K562 (cell line): ENCODE measurements at regions not wholly inside any gene's neighbourhood (a gene's known extent, or its start where the extent isn't known, plus 50 kb on each side); places are given as distances from the start of the nearest gene placed in this dataset.

ENCODE experiments used
- CBX8 ChIP-seq: fragments of 200-600 bp; sonication (generic); IDR thresholded peaks from 2 replicates; pipeline ENCODE4 v1.6.1; 2012; ENCODE audit warnings: borderline replicate concordance, mixed run types, low read depth, mild to moderate bottlenecking, moderate library complexity, mixed read lengths, low read length, control low read depth, inconsistent platforms; ENCODE audit not compliant: poor library complexity, severe bottlenecking; ENCODE audit errors: extremely low read depth
- SP2 ChIP-seq: IDR thresholded peaks from 2 replicates; pipeline ENCODE4 v1.6.1; 2011; ENCODE audit warnings: mild to moderate bottlenecking, low read depth, low read length, moderate library complexity; ENCODE audit not compliant: poor library complexity, severe bottlenecking; ENCODE audit errors: extremely low read depth
- XRCC5 ChIP-seq: fragments of 200-400 bp; formaldehyde crosslinking; IDR thresholded peaks from 2 replicates; pipeline ENCODE4 v1.6.1; 2017; ENCODE audit warnings: low read depth, mild to moderate bottlenecking, low read length
- TF ChIP-seq, protein P1 (sequence below): fragments of 200-800 bp; sonication (Bioruptor generic); IDR thresholded peaks from 2 replicates; pipeline ENCODE4 v1.6.1; 2016; ENCODE audit warnings: missing genetic modification characterization, missing compliant biosample characterization
- TF ChIP-seq, protein P2 (sequence below), 3 experiments: IDR thresholded peaks in 2 of 3; conservative IDR thresholded peaks in 1 of 3; 2 replicates each; pipeline ENCODE4 v1.5.1; 2011 to 2012; ENCODE audit warnings: low read length in 3 of 3, mild to moderate bottlenecking in 3 of 3, control low read depth in 2 of 3, improper control_type of control experiment in 1 of 3, inconsistent platforms in 1 of 3, low read depth in 1 of 3, mixed read lengths in 1 of 3, moderate library complexity in 1 of 3; ENCODE audit not compliant: insufficient read depth in 2 of 3

DNA sequence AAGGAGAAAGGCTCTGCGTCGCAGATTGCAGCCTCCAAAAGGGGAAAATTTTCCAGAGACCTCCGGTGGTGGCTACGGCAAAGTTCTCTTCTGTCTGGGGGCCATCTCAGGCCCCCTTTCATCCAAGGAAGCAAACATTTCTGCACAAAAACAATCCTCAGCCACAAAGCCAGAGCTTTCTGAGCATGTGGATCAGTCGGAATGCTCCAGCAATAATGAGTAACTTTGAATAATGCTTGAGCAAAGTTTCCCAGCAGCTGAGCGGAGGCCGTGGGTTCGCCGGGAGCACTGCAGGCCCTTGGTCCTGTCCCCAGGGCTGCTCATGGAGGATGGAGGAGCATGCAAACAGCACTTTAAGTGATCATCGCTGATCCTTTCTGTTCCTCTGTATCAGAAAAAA is 60.2 kb upstream of the UNC5A start:
- no peak for TF ChIP-seq CBX8
- no peak for TF ChIP-seq SP2
- TF ChIP-seq, protein P1, sequence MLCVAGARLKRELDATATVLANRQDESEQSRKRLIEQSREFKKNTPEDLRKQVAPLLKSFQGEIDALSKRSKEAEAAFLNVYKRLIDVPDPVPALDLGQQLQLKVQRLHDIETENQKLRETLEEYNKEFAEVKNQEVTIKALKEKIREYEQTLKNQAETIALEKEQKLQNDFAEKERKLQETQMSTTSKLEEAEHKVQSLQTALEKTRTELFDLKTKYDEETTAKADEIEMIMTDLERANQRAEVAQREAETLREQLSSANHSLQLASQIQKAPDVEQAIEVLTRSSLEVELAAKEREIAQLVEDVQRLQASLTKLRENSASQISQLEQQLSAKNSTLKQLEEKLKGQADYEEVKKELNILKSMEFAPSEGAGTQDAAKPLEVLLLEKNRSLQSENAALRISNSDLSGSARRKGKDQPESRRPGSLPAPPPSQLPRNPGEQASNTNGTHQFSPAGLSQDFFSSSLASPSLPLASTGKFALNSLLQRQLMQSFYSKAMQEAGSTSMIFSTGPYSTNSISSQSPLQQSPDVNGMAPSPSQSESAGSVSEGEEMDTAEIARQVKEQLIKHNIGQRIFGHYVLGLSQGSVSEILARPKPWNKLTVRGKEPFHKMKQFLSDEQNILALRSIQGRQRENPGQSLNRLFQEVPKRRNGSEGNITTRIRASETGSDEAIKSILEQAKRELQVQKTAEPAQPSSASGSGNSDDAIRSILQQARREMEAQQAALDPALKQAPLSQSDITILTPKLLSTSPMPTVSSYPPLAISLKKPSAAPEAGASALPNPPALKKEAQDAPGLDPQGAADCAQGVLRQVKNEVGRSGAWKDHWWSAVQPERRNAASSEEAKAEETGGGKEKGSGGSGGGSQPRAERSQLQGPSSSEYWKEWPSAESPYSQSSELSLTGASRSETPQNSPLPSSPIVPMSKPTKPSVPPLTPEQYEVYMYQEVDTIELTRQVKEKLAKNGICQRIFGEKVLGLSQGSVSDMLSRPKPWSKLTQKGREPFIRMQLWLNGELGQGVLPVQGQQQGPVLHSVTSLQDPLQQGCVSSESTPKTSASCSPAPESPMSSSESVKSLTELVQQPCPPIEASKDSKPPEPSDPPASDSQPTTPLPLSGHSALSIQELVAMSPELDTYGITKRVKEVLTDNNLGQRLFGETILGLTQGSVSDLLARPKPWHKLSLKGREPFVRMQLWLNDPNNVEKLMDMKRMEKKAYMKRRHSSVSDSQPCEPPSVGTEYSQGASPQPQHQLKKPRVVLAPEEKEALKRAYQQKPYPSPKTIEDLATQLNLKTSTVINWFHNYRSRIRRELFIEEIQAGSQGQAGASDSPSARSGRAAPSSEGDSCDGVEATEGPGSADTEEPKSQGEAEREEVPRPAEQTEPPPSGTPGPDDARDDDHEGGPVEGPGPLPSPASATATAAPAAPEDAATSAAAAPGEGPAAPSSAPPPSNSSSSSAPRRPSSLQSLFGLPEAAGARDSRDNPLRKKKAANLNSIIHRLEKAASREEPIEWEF, result no peak
- TF ChIP-seq, protein P2, sequence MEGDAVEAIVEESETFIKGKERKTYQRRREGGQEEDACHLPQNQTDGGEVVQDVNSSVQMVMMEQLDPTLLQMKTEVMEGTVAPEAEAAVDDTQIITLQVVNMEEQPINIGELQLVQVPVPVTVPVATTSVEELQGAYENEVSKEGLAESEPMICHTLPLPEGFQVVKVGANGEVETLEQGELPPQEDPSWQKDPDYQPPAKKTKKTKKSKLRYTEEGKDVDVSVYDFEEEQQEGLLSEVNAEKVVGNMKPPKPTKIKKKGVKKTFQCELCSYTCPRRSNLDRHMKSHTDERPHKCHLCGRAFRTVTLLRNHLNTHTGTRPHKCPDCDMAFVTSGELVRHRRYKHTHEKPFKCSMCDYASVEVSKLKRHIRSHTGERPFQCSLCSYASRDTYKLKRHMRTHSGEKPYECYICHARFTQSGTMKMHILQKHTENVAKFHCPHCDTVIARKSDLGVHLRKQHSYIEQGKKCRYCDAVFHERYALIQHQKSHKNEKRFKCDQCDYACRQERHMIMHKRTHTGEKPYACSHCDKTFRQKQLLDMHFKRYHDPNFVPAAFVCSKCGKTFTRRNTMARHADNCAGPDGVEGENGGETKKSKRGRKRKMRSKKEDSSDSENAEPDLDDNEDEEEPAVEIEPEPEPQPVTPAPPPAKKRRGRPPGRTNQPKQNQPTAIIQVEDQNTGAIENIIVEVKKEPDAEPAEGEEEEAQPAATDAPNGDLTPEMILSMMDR (IDR thresholded peaks at IDR 0.05 in 2 of 3, conservative IDR thresholded peaks at IDR 0.05 in 1 of 3; ENCODE audit: insufficient read depth in 2 of 3, low read depth in 1 of 3, low read length in 3 of 3), result no peak
- TF ChIP-seq XRCC5, result no peak
